CD4-positive, alpha-beta T cell (primary cell): ENCODE measurements at regions not wholly inside any gene's neighbourhood (a gene's known extent, or its start where the extent isn't known, plus 50 kb on each side); places are given as distances from the start of the nearest gene placed in this dataset.

Experiments
- ATAC-seq: fragments of 200-7000 bp; cut with Tn5 transposase; one replicate; pipeline ENCODE4 v1.10.0; 2022; ENCODE audit warnings: mild to moderate bottlenecking; ENCODE audit not compliant: poor library complexity
- CTCF ChIA-PET: fragments of 350-600 bp; sonication (Branson Sonifier 250); formaldehyde crosslinking; loops from one replicate; lab custom pipeline; 2021; ENCODE audit warnings: antibody characterized with exemption, inconsistent platforms; lab: Charles Lee
- POLR2A ChIA-PET: fragments of 350-600 bp; sonication (Branson Sonifier 250); formaldehyde crosslinking; loops from one replicate; lab custom pipeline; 2021; ENCODE audit warnings: antibody characterized with exemption, inconsistent platforms; lab: Charles Lee
- DNase-seq, 14 experiments: peaks; one replicate each; pipeline ENCODE4 v3.0.0-alpha.2; 2013 to 2020; ENCODE audit warnings: mixed read lengths in 2 of 14
- H3K27ac ChIP-seq, 2 donors: one replicate each; pipeline versions ENCODE4 v1.5.1 to v1.7.0; 2013; ENCODE audit warnings: low read length in 2 of 2, low read depth in 1 of 2, mild to moderate bottlenecking in 1 of 2
- H3K27me3 ChIP-seq, 2 experiments: 1 replicate in 1 of 2; 2 replicates in 1 of 2; pipeline versions ENCODE4 v1.6.1 to v1.7.0; 2013; ENCODE audit warnings: low read length in 2 of 2, control low read depth in 1 of 2, mild to moderate bottlenecking in 1 of 2, moderate library complexity in 1 of 2; ENCODE audit not compliant: insufficient read depth in 2 of 2, control insufficient read depth in 1 of 2
- H3K36me3 ChIP-seq: one replicate; pipeline ENCODE4 v1.6.1; 2013; ENCODE audit warnings: low read length, control low read depth; ENCODE audit not compliant: insufficient read depth
- H3K4me1 ChIP-seq: one replicate; pipeline ENCODE4 v1.6.1; 2013; ENCODE audit warnings: low read length, control low read depth; ENCODE audit not compliant: insufficient read depth
- H3K4me3 ChIP-seq: one replicate; pipeline ENCODE4 v1.5.1; 2013; ENCODE audit warnings: mild to moderate bottlenecking, low read length, moderate library complexity
- H3K9me3 ChIP-seq, 2 experiments: 1 replicate in 1 of 2; 2 replicates in 1 of 2; pipeline versions ENCODE4 v1.6.1 to v1.7.0; 2013; ENCODE audit warnings: low read length in 2 of 2, mild to moderate bottlenecking in 2 of 2, control low read depth in 1 of 2, moderate library complexity in 1 of 2; ENCODE audit not compliant: control insufficient read depth in 1 of 2, insufficient read depth in 1 of 2
- H3K27ac Mint-ChIP-seq: one replicate; pipeline ENCODE4 v1.8.0; 2020; ENCODE audit warnings: mixed read lengths
- H3K27me3 Mint-ChIP-seq: one replicate; pipeline ENCODE4 v1.8.0; 2021; ENCODE audit warnings: mixed read lengths
- H3K36me3 Mint-ChIP-seq: one replicate; pipeline ENCODE4 v1.8.0; 2021; ENCODE audit warnings: low read depth, mixed read lengths
- H3K4me1 Mint-ChIP-seq: one replicate; pipeline ENCODE4 v1.8.0; 2021; ENCODE audit warnings: low read depth, mixed read lengths
- H3K4me3 Mint-ChIP-seq: one replicate; pipeline ENCODE4 v1.8.0; 2020; ENCODE audit warnings: mild to moderate bottlenecking, mixed read lengths
- H3K9me3 Mint-ChIP-seq: one replicate; pipeline ENCODE4 v1.8.0; 2020; ENCODE audit warnings: mixed read lengths
- intact Hi-C, 2 experiments: fragments of 100-400 bp; cut with DNase I in 1 of 2; cut with micrococcal nuclease in 1 of 2; formaldehyde crosslinking; loops; one replicate each; pipeline versions ENCODE4 v1.15.1 to v1.9.0; 2023 to 2025; cut with DNase I, micrococcal nuclease
- TF ChIP-seq, protein P1 (sequence below): fragments of 200-600 bp; IDR thresholded peaks from one replicate; pipeline ENCODE4 v1.8.0; 2022; ENCODE audit warnings: antibody characterized with exemption, mild to moderate bottlenecking

- POLR2A ChIA-PET = no interaction called here
- peaks cover 13% of the 10 kb centered on the region for H3K9me3 Mint-ChIP-seq
- H3K27me3 Mint-ChIP-seq = no peaks in the 10 kb centered on the region
- no peaks in the 10 kb centered on the region for H3K36me3 Mint-ChIP-seq
- Histone ChIP-seq H3K4me1 (no peaks in the 10 kb centered on the region), H3K36me3 (no peaks in the 10 kb centered on the region), H3K27ac (no peak overlapping the region), H3K4me3 (no peak overlapping the region), H3K9me3 (peaks cover 4% of the 10 kb centered on the region in 2 experiments), H3K27me3 (no peaks in the 10 kb centered on the region)
- DNase-seq (no peak), ATAC-seq (no peak)
- intact Hi-C loops = no loop called here
- TF ChIP-seq, protein P1, sequence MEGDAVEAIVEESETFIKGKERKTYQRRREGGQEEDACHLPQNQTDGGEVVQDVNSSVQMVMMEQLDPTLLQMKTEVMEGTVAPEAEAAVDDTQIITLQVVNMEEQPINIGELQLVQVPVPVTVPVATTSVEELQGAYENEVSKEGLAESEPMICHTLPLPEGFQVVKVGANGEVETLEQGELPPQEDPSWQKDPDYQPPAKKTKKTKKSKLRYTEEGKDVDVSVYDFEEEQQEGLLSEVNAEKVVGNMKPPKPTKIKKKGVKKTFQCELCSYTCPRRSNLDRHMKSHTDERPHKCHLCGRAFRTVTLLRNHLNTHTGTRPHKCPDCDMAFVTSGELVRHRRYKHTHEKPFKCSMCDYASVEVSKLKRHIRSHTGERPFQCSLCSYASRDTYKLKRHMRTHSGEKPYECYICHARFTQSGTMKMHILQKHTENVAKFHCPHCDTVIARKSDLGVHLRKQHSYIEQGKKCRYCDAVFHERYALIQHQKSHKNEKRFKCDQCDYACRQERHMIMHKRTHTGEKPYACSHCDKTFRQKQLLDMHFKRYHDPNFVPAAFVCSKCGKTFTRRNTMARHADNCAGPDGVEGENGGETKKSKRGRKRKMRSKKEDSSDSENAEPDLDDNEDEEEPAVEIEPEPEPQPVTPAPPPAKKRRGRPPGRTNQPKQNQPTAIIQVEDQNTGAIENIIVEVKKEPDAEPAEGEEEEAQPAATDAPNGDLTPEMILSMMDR = no peak
- no peak overlapping the region for H3K4me3 Mint-ChIP-seq
- CTCF ChIA-PET = no interaction called here
- H3K27ac Mint-ChIP-seq = no peak overlapping the region
- no peaks in the 10 kb centered on the region for H3K4me1 Mint-ChIP-seq
Observed at GRCh38 chr3:78022232-78022631, 982.3 kb downstream of the ROBO2 start.

DNA sequence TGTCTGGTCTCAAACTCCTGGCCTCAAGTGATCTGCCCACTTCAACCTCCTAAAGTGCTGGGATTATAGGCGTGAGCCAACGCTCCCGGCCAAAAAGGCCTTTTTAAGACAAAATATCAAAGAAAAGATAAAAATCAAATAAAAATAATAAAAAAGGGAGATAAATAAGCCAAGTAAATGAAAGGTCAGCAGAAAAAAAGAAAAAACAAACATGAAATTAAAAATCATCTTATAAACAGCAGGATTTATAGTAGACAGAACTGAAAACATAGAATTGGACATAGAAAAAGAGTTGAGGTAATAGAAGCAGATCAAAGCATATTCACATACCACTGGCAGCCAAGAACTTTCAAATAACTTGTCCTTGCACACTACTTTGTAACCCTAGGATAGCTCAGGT, 983.4 kb downstream of the ROBO2 start:
- H3K4me3 ChIP-seq = no peak overlapping the region
- Mint-ChIP-seq H3K27ac (no peak overlapping the region), H3K36me3 (no peaks in the 10 kb centered on the region), H3K4me3 (no peak overlapping the region), H3K27me3 (no peaks in the 10 kb centered on the region), H3K9me3 (peaks cover 13% of the 10 kb centered on the region), H3K4me1 (no peaks in the 10 kb centered on the region)
- TF ChIP-seq, protein P1 = no peak
- H3K4me1 ChIP-seq = no peaks in the 10 kb centered on the region
- ChIA-PET CTCF (no interaction called here), POLR2A (no interaction called here)
- no peak overlapping the region for H3K27ac ChIP-seq
- no peaks in the 10 kb centered on the region for H3K27me3 ChIP-seq
- DNase-seq (no peak), ATAC-seq (no peak)
- peaks cover 4% of the 10 kb centered on the region in 2 experiments for H3K9me3 ChIP-seq
- no peaks in the 10 kb centered on the region for H3K36me3 ChIP-seq
- intact Hi-C loops = no loop called here

DNA sequence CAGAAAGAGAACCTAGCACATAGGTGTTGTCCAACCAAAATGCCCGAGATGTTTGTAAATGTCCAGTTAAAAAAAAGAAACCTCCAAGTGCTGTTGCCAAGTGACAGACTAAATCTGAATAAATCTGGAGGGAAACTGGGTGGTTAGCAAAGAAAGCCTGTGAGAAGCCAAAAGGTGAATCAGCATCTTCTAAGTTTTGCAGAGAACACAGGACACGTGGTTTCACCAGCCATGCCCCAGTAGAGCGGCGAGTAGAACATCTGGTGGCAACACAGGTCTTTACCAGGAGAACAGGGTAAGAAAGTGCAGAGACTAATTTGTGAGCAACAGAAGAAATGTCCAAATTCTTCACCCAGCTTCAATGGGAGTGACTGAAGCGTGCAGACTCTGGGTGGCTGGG, 986.0 kb downstream of the ROBO2 start:
- Mint-ChIP-seq H3K36me3 (no peaks in the 10 kb centered on the region), H3K9me3 (peaks cover 8% of the 10 kb centered on the region), H3K27me3 (no peaks in the 10 kb centered on the region), H3K27ac (no peak overlapping the region), H3K4me3 (no peak overlapping the region), H3K4me1 (no peaks in the 10 kb centered on the region)
- peaks cover 4 to 11% of the 10 kb centered on the region in 2 experiments for H3K9me3 ChIP-seq
- no peak overlapping the region for H3K27ac ChIP-seq
- H3K4me1 ChIP-seq = no peaks in the 10 kb centered on the region
- intact Hi-C loops = no loop called here
- CTCF ChIA-PET = no interaction called here
- no peaks in the 10 kb centered on the region for H3K36me3 ChIP-seq
- ATAC-seq (no peak), DNase-seq (no peak)
- TF ChIP-seq, protein P1 = no peak
- H3K4me3 ChIP-seq = no peak overlapping the region
- POLR2A ChIA-PET = no interaction called here
- no peaks in the 10 kb centered on the region for H3K27me3 ChIP-seq
